GM12864 (cell line): ENCODE measurements at regions not wholly inside any gene's neighbourhood (a gene's known extent, or its start where the extent isn't known, plus 50 kb on each side); places are given as distances from the start of the nearest gene placed in this dataset.

Experiments used
- DNase-seq: peaks from one replicate; pipeline ENCODE4 v3.0.0-alpha.2; 2011; ENCODE audit warnings: low read depth
- H3K4me3 ChIP-seq: 2 replicates; pipeline ENCODE4 v1.5.1; 2011; ENCODE audit warnings: mild to moderate bottlenecking, low read depth, low read length, control low read depth
- CTCF ChIP-seq: IDR thresholded peaks from 2 replicates; pipeline ENCODE4 v1.5.1; 2011; ENCODE audit warnings: low read depth, mild to moderate bottlenecking, moderate library complexity, low read length, control low read depth, inconsistent platforms; ENCODE audit errors: missing control alignments

GRCh38 chr20:11454966-11455799 is 462.5 kb upstream of the BTBD3 start:
- no peak for DNase-seq
- no peak overlapping the region for H3K4me3 ChIP-seq
- no peak for TF ChIP-seq CTCF

GRCh38 chr20:11457488-11457887 is 460.2 kb upstream of the BTBD3 start:
- DNase-seq = no peak
- TF ChIP-seq CTCF = no peak
- no peak overlapping the region for H3K4me3 ChIP-seq

GRCh38 chr20:11459090-11459890 is 458.4 kb upstream of the BTBD3 start:
- TF ChIP-seq CTCF = no peak
- no peak overlapping the region for H3K4me3 ChIP-seq
- DNase-seq = no peak

GRCh38 chr20:11467436-11467835 is 450.3 kb upstream of the BTBD3 start:
- H3K4me3 ChIP-seq = no peak overlapping the region
- TF ChIP-seq CTCF = no peak
- DNase-seq = no peak

GRCh38 chr20:11468880-11469279 is 448.8 kb upstream of the BTBD3 start:
- no peak overlapping the region for H3K4me3 ChIP-seq
- DNase-seq = no peak
- TF ChIP-seq CTCF = no peak

GRCh38 chr20:11469795-11470435 is 447.8 kb upstream of the BTBD3 start:
- no peak for DNase-seq
- H3K4me3 ChIP-seq = no peak overlapping the region
- TF ChIP-seq CTCF = no peak
